Pancreas (tissue), 10 donors: ENCODE measurements at regions not wholly inside any gene's neighbourhood (a gene's known extent, or its start where the extent isn't known, plus 50 kb on each side); places are given as distances from the start of the nearest gene placed in this dataset.

ENCODE experiments used
- ATAC-seq, 4 donors: fragments of 200-7000 bp; cut with Tn5 transposase; one replicate each; pipeline versions ENCODE4 v1.8.0 to v1.9.1; 2020; ENCODE audit warnings: mild to moderate bottlenecking in 4 of 4, moderate library complexity in 4 of 4
- DNase-seq, 6 donors: peaks; one replicate each; pipeline ENCODE4 v3.0.0-alpha.2; 2020
- FAIRE-seq: peaks from 2 replicates; lab custom pipeline; 2012; peaks lifted over from hg19 to GRCh38; lab: Jason Lieb, UNC
- H3K27ac ChIP-seq, 4 donors: fragments of 200-600 bp; sonication (generic); 1 replicate in 3 of 4; 2 replicates in 1 of 4; pipeline versions ENCODE4 v1.5.0 to v1.8.0; 2020
- H3K27me3 ChIP-seq, 4 donors: fragments of 200-600 bp; one replicate each; pipeline ENCODE4 v1.8.0; 2021
- H3K36me3 ChIP-seq, 3 donors: fragments of 200-600 bp; sonication (generic) in 1 of 3; one replicate each; pipeline versions ENCODE4 v1.5.0 to v1.8.0; 2020 to 2021
- H3K4me1 ChIP-seq, 3 donors: fragments of 200-600 bp; one replicate each; pipeline ENCODE4 v1.8.0; 2021
- H3K4me3 ChIP-seq, 4 donors: fragments of 200-600 bp; sonication (generic) in 2 of 4; one replicate each; pipeline versions ENCODE4 v1.5.0 to v1.8.0; 2020 to 2021
- H3K9me3 ChIP-seq, 4 donors: fragments of 200-600 bp; one replicate each; pipeline ENCODE4 v1.8.0; 2021
- WGBS, 2 donors: extraction: QIAGEN DNeasy Blood & Tissue Kit; methylation state at CpG; one replicate each; pipeline ENCODE4 v1.1.7; 2013; 5-methylcytosine and 5-hydroxymethylcytosine counted together
- intact Hi-C, 3 donors: fragments of 100-400 bp; cut with DNase I; formaldehyde crosslinking; loops; one replicate each; pipeline versions ENCODE4 v1.11.1 to v1.14.2; 2022
- TF ChIP-seq, protein P1 (sequence below), 4 donors: fragments of 200-600 bp; sonication (generic) in 3 of 4; IDR thresholded peaks; one replicate each; pipeline versions ENCODE4 v1.5.0 to v1.8.0; 2021; ENCODE audit warnings: antibody characterized with exemption in 4 of 4
- donor health status: healthy with polysubstance abuse.
- donor health status: DM: no; HTN: no; CAD: no; lungs with moderate emphysema.
- donor health status: DM: no; HTN: no; CAD: no.
- donor health status: control.
- donor health status: control.
- donor health status: Bipolar disorder and iron deficiency.
- donor health status: DM: yes; HTN: yes; CAD: no.
- donor health status: DM: no; HTN: no; CAD: no.
- donor health status: DM: no; HTN: no; CAD: no.
- donor health status: DM: yes; HTN: yes; CAD: no.

DNA sequence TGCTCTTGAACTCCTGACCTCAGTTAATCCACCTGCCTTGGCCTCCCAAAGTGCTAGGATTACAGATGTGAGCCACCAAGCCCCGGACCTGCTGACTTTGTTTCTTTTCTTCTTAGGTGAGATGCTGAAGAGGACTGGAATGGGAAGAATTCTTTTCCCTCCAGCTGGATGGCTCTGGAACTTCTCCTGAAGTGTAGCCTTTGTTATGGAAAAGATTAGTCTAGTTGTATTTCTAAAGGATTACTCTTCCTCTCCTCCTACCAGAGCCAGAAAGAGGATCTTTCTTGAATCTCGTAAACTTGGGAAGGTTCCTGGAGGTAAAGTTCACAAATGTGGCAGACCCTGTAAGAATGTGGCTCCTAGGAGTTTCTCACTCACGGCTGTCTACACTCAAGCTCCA is 95.4 kb upstream of the LARGE1 start:
- WGBS, 2 donors = 30 to 43% methylated on average over 3 of the region's 3 CpGs
- intact Hi-C loops = no loop called here
- ATAC-seq (no peak), FAIRE-seq (no peak), DNase-seq (no peak)
- Histone ChIP-seq H3K27ac (no peak overlapping the region), H3K4me3 (no peak overlapping the region), H3K27me3 (no peaks in the 10 kb centered on the region), H3K9me3 (no peaks in the 10 kb centered on the region), H3K4me1 (no peaks in the 10 kb centered on the region), H3K36me3 (no peaks in the 10 kb centered on the region)
- TF ChIP-seq, protein P1, sequence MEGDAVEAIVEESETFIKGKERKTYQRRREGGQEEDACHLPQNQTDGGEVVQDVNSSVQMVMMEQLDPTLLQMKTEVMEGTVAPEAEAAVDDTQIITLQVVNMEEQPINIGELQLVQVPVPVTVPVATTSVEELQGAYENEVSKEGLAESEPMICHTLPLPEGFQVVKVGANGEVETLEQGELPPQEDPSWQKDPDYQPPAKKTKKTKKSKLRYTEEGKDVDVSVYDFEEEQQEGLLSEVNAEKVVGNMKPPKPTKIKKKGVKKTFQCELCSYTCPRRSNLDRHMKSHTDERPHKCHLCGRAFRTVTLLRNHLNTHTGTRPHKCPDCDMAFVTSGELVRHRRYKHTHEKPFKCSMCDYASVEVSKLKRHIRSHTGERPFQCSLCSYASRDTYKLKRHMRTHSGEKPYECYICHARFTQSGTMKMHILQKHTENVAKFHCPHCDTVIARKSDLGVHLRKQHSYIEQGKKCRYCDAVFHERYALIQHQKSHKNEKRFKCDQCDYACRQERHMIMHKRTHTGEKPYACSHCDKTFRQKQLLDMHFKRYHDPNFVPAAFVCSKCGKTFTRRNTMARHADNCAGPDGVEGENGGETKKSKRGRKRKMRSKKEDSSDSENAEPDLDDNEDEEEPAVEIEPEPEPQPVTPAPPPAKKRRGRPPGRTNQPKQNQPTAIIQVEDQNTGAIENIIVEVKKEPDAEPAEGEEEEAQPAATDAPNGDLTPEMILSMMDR (IDR thresholded peaks at IDR 0.05) = no peak

DNA sequence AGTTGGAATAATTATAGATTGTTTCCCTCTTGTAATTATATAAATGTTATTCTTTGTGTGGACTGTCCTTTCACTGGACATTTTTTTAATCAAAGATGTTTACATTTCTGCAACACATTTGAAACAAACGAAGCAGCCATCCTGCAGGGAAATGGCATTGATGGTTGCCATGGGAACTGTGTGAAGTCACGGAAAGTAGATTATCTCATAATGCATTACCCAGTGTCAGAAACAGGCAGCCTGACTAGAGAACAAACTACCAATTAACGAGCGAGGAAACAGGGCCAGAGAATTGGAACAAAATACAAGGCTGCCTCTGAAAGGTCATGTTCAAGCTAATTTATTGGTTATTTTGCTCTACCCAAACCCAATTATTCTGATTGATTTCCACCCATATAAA is 96.9 kb upstream of the LARGE1 start:
- no peak for FAIRE-seq
- ATAC-seq = no peak
- TF ChIP-seq, protein P1 (IDR thresholded peaks at IDR 0.05) = no peak
- 15 to 18% methylated on average over 4 of the region's 4 CpGs for WGBS, 2 donors
- no peak overlapping the region for H3K27ac ChIP-seq
- no peaks in the 10 kb centered on the region for H3K36me3 ChIP-seq
- H3K4me1 ChIP-seq = no peaks in the 10 kb centered on the region
- intact Hi-C loops = no loop called here
- no peaks in the 10 kb centered on the region for H3K9me3 ChIP-seq
- H3K27me3 ChIP-seq = no peaks in the 10 kb centered on the region
- no peak overlapping the region for H3K4me3 ChIP-seq
- no peak for DNase-seq

DNA sequence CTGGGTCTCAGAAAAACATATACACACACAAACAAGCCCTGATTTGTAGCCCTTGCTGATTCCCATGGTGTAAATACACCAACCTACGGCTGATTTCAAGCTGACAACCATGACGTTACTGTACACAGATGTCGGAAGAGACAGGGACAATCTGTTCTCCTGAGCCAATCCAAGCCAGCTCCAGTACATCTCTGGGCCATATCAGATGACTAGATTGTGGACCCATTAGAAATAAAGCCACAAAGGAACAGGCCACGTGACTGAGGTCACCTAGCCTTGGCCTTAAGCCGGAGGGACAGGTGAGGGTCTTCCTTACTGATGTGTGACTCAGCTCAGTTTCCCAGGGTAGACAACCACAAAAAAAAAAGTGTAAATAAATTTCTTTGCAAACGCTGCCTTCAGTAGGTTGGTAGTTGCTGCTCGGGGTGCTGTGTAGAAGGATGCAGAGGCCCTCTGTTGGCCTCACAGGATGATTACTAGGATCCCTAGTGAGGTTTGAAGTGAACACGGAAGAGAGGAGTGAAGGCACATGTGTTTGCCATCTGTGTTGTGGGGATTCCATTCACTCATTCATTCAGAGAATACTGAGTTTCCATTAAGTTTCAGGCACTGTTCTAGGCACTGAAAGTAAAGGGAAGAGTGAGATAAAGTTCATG is 99.0 kb upstream of the LARGE1 start:
- Histone ChIP-seq H3K27ac (no peak overlapping the region), H3K9me3 (no peaks in the 10 kb centered on the region), H3K36me3 (no peaks in the 10 kb centered on the region), H3K4me3 (no peak overlapping the region), H3K4me1 (no peaks in the 10 kb centered on the region), H3K27me3 (no peaks in the 10 kb centered on the region)
- intact Hi-C loops = no loop called here
- TF ChIP-seq, protein P1 (IDR thresholded peaks at IDR 0.05) = no peak
- no peak for ATAC-seq
- FAIRE-seq = no peak
- DNase-seq = no peak
- WGBS, 2 donors = 50 to 56% methylated on average over 8 of the region's 8 CpGs

DNA sequence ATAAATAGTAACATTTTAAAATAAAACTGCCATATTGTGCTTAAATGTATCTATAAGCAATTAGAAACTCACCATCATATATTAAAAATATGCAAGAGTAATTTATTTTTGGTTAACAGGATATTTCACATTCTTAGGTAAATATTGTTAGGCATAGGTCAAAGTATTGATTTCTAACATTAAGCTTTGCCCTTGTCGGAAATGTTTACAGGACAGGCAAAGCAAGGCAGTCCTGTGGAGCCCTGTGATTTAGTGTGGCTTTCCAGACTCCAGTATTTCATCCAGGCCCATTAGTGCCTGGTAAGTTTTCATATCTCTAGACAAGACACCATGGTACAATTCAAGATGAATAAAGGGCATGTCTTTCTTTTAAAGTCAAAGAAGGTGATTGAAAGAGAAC is 114.9 kb upstream of the LARGE1 start:
- 21 to 28% methylated on average over 1 of the region's 1 CpG for WGBS, 2 donors
- no peaks in the 10 kb centered on the region for H3K9me3 ChIP-seq
- no peaks in the 10 kb centered on the region for H3K4me1 ChIP-seq
- H3K36me3 ChIP-seq = no peaks in the 10 kb centered on the region
- H3K4me3 ChIP-seq = no peak overlapping the region
- no peak for DNase-seq
- peaks cover 0 to 4% (median 0%) of the 10 kb centered on the region in 4 donors for H3K27me3 ChIP-seq
- TF ChIP-seq, protein P1 (IDR thresholded peaks at IDR 0.05) = no peak
- ATAC-seq = no peak
- H3K27ac ChIP-seq = no peak overlapping the region
- FAIRE-seq = no peak
- intact Hi-C loops = no loop called here

DNA sequence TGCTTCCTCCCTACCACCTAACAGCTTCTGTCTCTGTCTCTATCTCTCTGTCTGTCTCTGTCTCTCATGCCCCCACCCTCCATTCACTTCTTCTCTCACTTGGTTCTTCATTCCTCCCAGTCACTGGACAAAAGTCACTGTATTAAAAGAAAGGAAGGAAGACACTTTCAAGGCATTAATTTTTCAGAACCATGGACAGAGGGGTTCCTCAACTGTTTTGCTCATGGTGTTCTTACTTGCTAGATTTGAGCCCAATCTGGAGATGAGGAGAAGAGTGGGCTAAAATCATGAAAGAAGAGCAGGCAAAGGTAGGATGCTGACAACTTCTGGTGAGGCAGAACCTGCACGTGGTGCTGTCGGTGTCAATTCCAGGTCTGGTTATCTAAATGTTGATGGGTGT is 116.7 kb upstream of the LARGE1 start:
- Histone ChIP-seq H3K27me3 (peaks cover 0 to 4% (median 0%) of the 10 kb centered on the region in 4 donors), H3K36me3 (no peaks in the 10 kb centered on the region), H3K9me3 (no peaks in the 10 kb centered on the region), H3K27ac (no peak overlapping the region), H3K4me1 (no peaks in the 10 kb centered on the region), H3K4me3 (no peak overlapping the region)
- DNase-seq (no peak), ATAC-seq (no peak), FAIRE-seq (no peak)
- TF ChIP-seq, protein P1 (IDR thresholded peaks at IDR 0.05) = no peak
- 34 to 39% methylated on average over 2 of the region's 2 CpGs for WGBS, 2 donors
- intact Hi-C loops = no loop called here
